ENCODE measurements at regions not wholly inside any gene's neighbourhood (a gene's known extent, or its start where the extent isn't known, plus 50 kb on each side); places are given as distances from the start of the nearest gene placed in this dataset.

DNA sequence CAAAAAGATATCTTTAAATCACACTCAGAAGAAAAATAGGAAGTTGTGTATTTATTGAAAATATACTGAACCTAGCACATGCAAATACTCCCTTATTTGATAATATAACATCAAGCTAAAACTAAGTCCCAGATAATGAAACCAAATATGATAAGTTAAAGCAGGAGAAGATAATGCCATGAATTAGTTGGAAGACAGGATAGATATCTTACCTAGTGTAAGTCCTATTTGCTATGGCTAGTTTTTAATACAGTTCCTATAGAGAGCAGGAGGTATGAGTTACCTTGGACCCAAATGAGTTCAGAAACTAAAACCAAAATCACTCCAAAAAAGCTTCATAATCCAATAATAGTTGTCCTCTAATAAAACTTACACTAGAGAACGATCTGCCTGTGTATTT is 1407.1 kb upstream of the MIR17HG start (continued):
- TF ChIP-seq, protein P1, sequence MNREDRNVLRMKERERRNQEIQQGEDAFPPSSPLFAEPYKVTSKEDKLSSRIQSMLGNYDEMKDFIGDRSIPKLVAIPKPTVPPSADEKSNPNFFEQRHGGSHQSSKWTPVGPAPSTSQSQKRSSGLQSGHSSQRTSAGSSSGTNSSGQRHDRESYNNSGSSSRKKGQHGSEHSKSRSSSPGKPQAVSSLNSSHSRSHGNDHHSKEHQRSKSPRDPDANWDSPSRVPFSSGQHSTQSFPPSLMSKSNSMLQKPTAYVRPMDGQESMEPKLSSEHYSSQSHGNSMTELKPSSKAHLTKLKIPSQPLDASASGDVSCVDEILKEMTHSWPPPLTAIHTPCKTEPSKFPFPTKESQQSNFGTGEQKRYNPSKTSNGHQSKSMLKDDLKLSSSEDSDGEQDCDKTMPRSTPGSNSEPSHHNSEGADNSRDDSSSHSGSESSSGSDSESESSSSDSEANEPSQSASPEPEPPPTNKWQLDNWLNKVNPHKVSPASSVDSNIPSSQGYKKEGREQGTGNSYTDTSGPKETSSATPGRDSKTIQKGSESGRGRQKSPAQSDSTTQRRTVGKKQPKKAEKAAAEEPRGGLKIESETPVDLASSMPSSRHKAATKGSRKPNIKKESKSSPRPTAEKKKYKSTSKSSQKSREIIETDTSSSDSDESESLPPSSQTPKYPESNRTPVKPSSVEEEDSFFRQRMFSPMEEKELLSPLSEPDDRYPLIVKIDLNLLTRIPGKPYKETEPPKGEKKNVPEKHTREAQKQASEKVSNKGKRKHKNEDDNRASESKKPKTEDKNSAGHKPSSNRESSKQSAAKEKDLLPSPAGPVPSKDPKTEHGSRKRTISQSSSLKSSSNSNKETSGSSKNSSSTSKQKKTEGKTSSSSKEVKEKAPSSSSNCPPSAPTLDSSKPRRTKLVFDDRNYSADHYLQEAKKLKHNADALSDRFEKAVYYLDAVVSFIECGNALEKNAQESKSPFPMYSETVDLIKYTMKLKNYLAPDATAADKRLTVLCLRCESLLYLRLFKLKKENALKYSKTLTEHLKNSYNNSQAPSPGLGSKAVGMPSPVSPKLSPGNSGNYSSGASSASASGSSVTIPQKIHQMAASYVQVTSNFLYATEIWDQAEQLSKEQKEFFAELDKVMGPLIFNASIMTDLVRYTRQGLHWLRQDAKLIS (CRISPR knock-in tag; IDR thresholded peaks at IDR 0.05; ENCODE audit: borderline replicate concordance) = no peak

DNA sequence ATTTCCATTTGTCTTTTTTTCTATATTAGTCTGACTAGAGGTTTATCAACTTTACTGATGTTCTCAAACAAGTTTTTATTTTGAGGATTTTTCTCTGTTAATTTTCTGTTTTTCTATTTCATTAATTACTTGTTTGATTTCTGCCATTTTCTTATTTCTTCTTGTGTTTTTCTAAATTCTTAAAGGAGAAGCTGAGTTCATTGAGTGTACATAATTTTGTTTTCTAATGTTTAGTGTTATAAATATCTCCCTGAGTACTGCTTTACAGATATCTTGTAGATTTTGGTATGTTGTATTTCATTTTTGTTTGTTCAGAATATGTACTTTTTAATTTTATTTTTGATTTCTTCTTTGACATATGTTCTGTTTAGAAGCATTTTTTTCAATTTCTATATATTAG is 1404.3 kb upstream of the MIR17HG start:
- ATAC-seq (no peak), DNase-seq (ENCODE audit: low spot score) (no peak)
- Mint-ChIP-seq H3K36me3 (no peaks in the 10 kb centered on the region), H3K4me3 (no peak overlapping the region), H3K9me3 (peaks cover 14% of the 10 kb centered on the region), H3K4me1 (no peaks in the 10 kb centered on the region), H3K27me3 (ENCODE audit: low read depth) (no peaks in the 10 kb centered on the region), H3K27ac (no peak overlapping the region)
- ChIA-PET POLR2A (no interaction called here), CTCF (no interaction called here)
- TF ChIP-seq, protein P2, sequence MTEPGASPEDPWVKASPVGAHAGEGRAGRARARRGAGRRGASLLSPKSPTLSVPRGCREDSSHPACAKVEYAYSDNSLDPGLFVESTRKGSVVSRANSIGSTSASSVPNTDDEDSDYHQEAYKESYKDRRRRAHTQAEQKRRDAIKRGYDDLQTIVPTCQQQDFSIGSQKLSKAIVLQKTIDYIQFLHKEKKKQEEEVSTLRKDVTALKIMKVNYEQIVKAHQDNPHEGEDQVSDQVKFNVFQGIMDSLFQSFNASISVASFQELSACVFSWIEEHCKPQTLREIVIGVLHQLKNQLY (CRISPR knock-in tag; IDR thresholded peaks at IDR 0.05) = no peak
- TF ChIP-seq CREB1 (CRISPR knock-in tag; IDR thresholded peaks at IDR 0.05) = no peak
- no peak for TF ChIP-seq ZNF416 (CRISPR knock-in tag; IDR thresholded peaks at IDR 0.05)
- TF ChIP-seq, protein P3, sequence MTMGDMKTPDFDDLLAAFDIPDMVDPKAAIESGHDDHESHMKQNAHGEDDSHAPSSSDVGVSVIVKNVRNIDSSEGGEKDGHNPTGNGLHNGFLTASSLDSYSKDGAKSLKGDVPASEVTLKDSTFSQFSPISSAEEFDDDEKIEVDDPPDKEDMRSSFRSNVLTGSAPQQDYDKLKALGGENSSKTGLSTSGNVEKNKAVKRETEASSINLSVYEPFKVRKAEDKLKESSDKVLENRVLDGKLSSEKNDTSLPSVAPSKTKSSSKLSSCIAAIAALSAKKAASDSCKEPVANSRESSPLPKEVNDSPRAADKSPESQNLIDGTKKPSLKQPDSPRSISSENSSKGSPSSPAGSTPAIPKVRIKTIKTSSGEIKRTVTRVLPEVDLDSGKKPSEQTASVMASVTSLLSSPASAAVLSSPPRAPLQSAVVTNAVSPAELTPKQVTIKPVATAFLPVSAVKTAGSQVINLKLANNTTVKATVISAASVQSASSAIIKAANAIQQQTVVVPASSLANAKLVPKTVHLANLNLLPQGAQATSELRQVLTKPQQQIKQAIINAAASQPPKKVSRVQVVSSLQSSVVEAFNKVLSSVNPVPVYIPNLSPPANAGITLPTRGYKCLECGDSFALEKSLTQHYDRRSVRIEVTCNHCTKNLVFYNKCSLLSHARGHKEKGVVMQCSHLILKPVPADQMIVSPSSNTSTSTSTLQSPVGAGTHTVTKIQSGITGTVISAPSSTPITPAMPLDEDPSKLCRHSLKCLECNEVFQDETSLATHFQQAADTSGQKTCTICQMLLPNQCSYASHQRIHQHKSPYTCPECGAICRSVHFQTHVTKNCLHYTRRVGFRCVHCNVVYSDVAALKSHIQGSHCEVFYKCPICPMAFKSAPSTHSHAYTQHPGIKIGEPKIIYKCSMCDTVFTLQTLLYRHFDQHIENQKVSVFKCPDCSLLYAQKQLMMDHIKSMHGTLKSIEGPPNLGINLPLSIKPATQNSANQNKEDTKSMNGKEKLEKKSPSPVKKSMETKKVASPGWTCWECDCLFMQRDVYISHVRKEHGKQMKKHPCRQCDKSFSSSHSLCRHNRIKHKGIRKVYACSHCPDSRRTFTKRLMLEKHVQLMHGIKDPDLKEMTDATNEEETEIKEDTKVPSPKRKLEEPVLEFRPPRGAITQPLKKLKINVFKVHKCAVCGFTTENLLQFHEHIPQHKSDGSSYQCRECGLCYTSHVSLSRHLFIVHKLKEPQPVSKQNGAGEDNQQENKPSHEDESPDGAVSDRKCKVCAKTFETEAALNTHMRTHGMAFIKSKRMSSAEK (CRISPR knock-in tag; IDR thresholded peaks at IDR 0.05; ENCODE audit: borderline replicate concordance) = no peak
- TF ChIP-seq OVOL2 (CRISPR knock-in tag; IDR thresholded peaks at IDR 0.05; ENCODE audit: borderline replicate concordance) = no peak
- TF ChIP-seq, protein P4, sequence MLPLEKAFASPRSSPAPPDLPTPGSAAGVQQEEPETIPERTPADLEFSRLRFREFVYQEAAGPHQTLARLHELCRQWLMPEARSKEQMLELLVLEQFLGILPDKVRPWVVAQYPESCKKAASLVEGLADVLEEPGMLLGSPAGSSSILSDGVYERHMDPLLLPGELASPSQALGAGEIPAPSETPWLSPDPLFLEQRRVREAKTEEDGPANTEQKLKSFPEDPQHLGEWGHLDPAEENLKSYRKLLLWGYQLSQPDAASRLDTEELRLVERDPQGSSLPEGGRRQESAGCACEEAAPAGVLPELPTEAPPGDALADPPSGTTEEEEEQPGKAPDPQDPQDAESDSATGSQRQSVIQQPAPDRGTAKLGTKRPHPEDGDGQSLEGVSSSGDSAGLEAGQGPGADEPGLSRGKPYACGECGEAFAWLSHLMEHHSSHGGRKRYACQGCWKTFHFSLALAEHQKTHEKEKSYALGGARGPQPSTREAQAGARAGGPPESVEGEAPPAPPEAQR (CRISPR knock-in tag; IDR thresholded peaks at IDR 0.05) = no peak
- TF ChIP-seq, protein P5, sequence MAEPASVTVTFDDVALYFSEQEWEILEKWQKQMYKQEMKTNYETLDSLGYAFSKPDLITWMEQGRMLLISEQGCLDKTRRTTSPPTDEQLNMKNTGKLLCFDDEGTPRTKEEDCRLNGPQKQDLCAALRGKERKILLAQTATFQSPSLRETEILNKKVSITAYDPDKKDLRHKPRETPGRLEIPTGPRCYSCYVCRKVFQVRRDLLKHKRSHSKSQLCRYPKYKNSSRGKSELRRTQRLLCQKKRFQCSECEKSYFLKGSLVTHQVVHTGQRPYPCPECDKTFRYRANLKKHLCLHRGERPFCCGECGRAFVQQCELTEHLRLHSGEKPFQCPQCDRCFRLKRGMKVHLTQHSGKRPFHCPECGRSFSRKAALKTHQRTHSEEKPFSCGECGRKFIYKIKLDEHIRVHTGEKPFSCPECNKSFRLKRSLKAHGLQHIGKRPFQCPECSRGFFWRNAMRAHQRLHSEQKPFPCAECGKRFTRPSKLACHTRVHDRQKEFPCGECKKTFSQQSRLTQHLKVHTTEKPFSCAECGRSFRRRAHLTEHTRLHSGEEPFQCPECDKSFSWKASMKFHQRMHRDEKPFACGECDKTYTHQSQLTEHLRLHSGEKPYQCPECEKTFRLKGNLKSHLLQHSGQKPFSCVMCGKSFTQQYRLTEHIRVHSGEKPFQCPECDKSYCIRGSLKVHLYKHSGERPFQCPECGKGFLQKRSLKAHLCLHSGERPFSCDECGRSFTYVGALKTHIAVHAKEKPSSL (CRISPR knock-in tag; conservative IDR thresholded peaks at IDR 0.05) = no peak
- TF ChIP-seq, protein P6, sequence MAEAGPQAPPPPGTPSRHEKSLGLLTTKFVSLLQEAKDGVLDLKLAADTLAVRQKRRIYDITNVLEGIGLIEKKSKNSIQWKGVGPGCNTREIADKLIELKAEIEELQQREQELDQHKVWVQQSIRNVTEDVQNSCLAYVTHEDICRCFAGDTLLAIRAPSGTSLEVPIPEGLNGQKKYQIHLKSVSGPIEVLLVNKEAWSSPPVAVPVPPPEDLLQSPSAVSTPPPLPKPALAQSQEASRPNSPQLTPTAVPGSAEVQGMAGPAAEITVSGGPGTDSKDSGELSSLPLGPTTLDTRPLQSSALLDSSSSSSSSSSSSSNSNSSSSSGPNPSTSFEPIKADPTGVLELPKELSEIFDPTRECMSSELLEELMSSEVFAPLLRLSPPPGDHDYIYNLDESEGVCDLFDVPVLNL (CRISPR knock-in tag; IDR thresholded peaks at IDR 0.05; ENCODE audit: borderline replicate concordance, low read depth) = no peak
- TF ChIP-seq, protein P7, sequence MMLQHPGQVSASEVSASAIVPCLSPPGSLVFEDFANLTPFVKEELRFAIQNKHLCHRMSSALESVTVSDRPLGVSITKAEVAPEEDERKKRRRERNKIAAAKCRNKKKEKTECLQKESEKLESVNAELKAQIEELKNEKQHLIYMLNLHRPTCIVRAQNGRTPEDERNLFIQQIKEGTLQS (CRISPR knock-in tag; conservative IDR thresholded peaks at IDR 0.05) = no peak
- TF ChIP-seq ETV6 (CRISPR knock-in tag; IDR thresholded peaks at IDR 0.05) = no peak
- TF ChIP-seq ZNF396 (CRISPR knock-in tag; IDR thresholded peaks at IDR 0.05; ENCODE audit: borderline replicate concordance) = no peak
- TF ChIP-seq, protein P8, sequence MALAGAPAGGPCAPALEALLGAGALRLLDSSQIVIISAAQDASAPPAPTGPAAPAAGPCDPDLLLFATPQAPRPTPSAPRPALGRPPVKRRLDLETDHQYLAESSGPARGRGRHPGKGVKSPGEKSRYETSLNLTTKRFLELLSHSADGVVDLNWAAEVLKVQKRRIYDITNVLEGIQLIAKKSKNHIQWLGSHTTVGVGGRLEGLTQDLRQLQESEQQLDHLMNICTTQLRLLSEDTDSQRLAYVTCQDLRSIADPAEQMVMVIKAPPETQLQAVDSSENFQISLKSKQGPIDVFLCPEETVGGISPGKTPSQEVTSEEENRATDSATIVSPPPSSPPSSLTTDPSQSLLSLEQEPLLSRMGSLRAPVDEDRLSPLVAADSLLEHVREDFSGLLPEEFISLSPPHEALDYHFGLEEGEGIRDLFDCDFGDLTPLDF (CRISPR knock-in tag; IDR thresholded peaks at IDR 0.05) = no peak
- no peak for TF ChIP-seq RELA (CRISPR knock-in tag; IDR thresholded peaks at IDR 0.05; ENCODE audit: borderline replicate concordance)
- TF ChIP-seq ATF1 (CRISPR knock-in tag; IDR thresholded peaks at IDR 0.05) = no peak
